ENCODE measurements at regions not wholly inside any gene's neighbourhood (a gene's known extent, or its start where the extent isn't known, plus 50 kb on each side); places are given as distances from the start of the nearest gene placed in this dataset.
A peak's percentile ranks its signal among the peaks of the same experiment; 100 is the strongest.

GRCh38 chr15:77739591-77740378, 107.1 kb upstream of the LINGO1 start:
- no peaks in the 10 kb centered on the region for H3K27me3 ChIP-seq (ENCODE audit: control insufficient read depth, insufficient read depth, low read length)
- H3K36me3 ChIP-seq (ENCODE audit: control insufficient read depth, insufficient read depth, low read length), result no peaks in the 10 kb centered on the region
- H3K9me3 ChIP-seq (ENCODE audit: control insufficient read depth, insufficient read depth, low read length), result no peaks in the 10 kb centered on the region
- H3K27ac ChIP-seq (ENCODE audit: low read length), result no peak overlapping the region
- WGBS (ENCODE audit: insufficient coverage, insufficient read length), result no CpG with 5 or more reads among the region's 4 CpGs
- peaks cover 10% of the 10 kb centered on the region for H3K4me1 ChIP-seq (ENCODE audit: control insufficient read depth, insufficient read depth, low read length)
- peak; percentile 75 for DNase-seq (ENCODE audit: low read depth, low spot score)
- no peak overlapping the region for H3K4me3 ChIP-seq (ENCODE audit: low read length)

DNA sequence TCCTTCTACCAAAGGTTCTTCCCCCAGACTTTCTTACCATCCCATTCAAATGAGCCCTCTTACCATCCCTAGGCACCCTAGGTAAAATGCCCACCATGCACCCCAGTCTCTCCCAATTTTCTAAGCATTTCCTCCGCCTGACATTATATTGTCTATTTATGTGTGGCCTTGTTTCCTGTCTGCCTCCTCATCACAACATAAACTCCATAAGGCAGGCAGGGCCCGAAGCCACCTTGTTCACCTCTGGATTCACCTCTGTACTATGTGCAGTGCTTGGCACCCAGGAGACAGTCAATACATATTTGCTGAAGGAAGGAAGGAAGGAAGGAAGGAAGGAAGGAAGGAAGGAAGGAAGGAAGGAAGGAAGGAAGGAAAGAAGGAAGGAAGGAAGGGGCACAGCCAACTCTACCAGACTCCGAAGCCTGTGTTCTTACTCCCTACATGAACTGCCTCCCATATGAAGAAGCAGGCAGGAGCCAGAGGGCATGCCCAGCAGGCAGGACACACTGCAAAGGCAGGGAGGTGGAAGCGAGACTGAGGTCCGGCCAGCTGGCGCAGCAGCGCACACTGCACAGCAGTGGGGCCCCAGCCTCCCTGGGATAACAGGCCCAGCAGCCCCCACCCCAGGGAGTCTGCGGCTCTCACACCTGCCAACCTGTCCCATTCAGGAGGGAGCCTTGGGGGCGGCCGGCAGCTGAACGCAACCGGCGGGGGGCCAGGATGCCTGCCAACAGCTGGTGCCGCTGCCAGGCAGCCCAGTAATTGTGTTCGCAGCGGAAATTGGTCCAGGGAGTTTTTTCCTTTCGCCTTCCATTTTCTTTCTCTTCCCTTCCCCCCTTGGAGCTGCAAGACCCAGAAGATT, 106.0 kb upstream of the LINGO1 start:
- Histone ChIP-seq H3K36me3 (ENCODE audit: control insufficient read depth, insufficient read depth, low read length) (no peaks in the 10 kb centered on the region), H3K27ac (ENCODE audit: low read length) (no peak overlapping the region), H3K9me3 (ENCODE audit: control insufficient read depth, insufficient read depth, low read length) (no peaks in the 10 kb centered on the region), H3K4me3 (ENCODE audit: low read length) (no peak overlapping the region), H3K27me3 (ENCODE audit: control insufficient read depth, insufficient read depth, low read length) (no peaks in the 10 kb centered on the region), H3K4me1 (ENCODE audit: control insufficient read depth, insufficient read depth, low read length) (peaks cover 10% of the 10 kb centered on the region)
- no CpG with 5 or more reads among the region's 17 CpGs for WGBS (ENCODE audit: insufficient coverage, insufficient read length)
- no peak for DNase-seq (ENCODE audit: low read depth, low spot score)

DNA sequence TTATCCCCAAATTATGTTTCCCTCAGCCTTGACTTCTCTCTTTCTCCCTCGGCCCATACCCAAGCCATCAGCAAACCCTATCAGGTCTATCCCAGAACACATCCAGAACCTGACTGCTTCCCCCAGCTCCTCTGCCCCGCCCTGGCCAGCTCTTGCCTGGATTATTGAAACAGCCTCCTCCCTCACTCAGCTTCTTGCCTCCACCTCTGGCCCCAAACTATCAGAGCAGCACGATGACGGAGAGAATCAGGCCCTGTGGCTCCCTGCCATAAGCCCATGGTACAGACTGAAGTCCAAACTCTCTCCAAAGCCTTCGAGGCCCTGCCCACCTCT, 105.3 kb upstream of the LINGO1 start:
- Histone ChIP-seq H3K4me1 (ENCODE audit: control insufficient read depth, insufficient read depth, low read length) (peaks cover 10% of the 10 kb centered on the region), H3K27me3 (ENCODE audit: control insufficient read depth, insufficient read depth, low read length) (no peaks in the 10 kb centered on the region), H3K4me3 (ENCODE audit: low read length) (no peak overlapping the region), H3K36me3 (ENCODE audit: control insufficient read depth, insufficient read depth, low read length) (no peaks in the 10 kb centered on the region), H3K9me3 (ENCODE audit: control insufficient read depth, insufficient read depth, low read length) (no peaks in the 10 kb centered on the region), H3K27ac (ENCODE audit: low read length) (no peak overlapping the region)
- no peak for DNase-seq (ENCODE audit: low read depth, low spot score)
- WGBS (ENCODE audit: insufficient coverage, insufficient read length), result no CpG with 5 or more reads among the region's 5 CpGs

DNA sequence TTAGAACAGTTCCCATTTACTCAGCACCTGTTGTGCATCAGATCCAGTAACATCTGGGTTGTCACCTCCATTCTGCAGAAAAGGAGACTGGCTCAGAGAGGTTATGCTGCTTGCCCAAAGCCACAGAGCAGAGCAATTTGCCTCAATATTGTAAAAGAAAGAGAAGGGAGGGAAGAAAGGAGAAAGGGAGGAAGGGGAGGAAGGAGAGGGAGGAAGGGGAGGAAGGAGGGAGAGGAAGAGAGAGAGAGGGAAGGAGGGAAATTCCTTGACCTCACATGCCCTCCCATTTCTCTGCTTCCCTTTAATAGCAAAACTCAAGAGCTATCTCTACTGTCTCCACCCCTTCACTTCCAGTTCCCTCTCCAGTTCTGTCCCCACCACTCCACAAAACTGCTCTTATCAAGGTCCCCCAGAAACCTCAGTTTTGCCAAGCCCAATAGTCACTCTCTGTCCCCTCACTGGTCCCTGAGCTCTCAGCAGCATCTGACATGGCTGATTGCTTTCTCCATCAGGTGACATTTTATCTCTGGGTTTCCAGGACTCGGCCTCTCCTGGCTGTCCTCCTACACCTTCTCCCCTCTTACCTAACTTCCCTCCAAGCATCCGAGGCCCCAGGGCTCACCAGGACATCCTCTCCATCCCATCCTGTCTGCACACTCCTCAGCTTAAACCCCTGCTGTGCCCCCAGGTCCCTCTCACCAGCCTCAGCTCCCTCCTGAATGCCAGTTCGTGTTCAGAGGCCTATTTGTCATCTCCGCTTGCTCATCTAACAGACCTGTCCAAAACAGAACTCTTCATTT, 104.7 kb upstream of the LINGO1 start:
- no peak for DNase-seq (ENCODE audit: low read depth, low spot score)
- Histone ChIP-seq H3K27ac (ENCODE audit: low read length) (no peak overlapping the region), H3K27me3 (ENCODE audit: control insufficient read depth, insufficient read depth, low read length) (no peaks in the 10 kb centered on the region), H3K36me3 (ENCODE audit: control insufficient read depth, insufficient read depth, low read length) (no peaks in the 10 kb centered on the region), H3K4me1 (ENCODE audit: control insufficient read depth, insufficient read depth, low read length) (peaks cover 10% of the 10 kb centered on the region), H3K4me3 (ENCODE audit: low read length) (no peak overlapping the region), H3K9me3 (ENCODE audit: control insufficient read depth, insufficient read depth, low read length) (no peaks in the 10 kb centered on the region)
- no CpG with 5 or more reads among the region's 4 CpGs for WGBS (ENCODE audit: insufficient coverage, insufficient read length)

DNA sequence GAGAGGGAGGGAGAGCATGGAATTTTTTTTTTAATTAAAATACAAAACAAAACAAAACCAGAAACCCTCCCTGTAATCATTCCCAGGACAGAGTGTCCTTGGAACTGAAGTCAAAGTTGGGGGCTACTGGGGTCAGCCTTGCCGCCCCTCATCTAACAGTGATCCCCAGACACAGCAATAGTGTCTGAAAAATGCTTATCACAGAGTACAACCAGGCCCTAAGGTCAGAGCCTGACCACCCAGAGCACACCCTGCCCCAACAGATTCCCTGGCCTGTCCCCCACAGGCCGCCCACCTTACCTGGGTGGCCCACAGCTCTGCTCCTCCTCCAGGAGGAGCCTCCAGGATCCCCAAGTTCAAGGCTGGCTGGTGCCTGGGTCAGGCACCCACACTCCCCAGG, 101.6 kb upstream of the LINGO1 start:
- Histone ChIP-seq H3K4me3 (ENCODE audit: low read length) (no peak overlapping the region), H3K27ac (ENCODE audit: low read length) (no peak overlapping the region), H3K9me3 (ENCODE audit: control insufficient read depth, insufficient read depth, low read length) (no peaks in the 10 kb centered on the region), H3K27me3 (ENCODE audit: control insufficient read depth, insufficient read depth, low read length) (no peaks in the 10 kb centered on the region), H3K4me1 (ENCODE audit: control insufficient read depth, insufficient read depth, low read length) (peaks cover 5% of the 10 kb centered on the region; the same call in 1 of the 2 replicates), H3K36me3 (ENCODE audit: control insufficient read depth, insufficient read depth, low read length) (no peaks in the 10 kb centered on the region)
- WGBS (ENCODE audit: insufficient coverage, insufficient read length), result no CpG with 5 or more reads among the region's 2 CpGs
- no peak for DNase-seq (ENCODE audit: low read depth, low spot score)

GRCh38 chr15:77733579-77734300, 101.0 kb upstream of the LINGO1 start:
- Histone ChIP-seq H3K27ac (ENCODE audit: low read length) (no peak overlapping the region), H3K9me3 (ENCODE audit: control insufficient read depth, insufficient read depth, low read length) (no peaks in the 10 kb centered on the region), H3K4me1 (ENCODE audit: control insufficient read depth, insufficient read depth, low read length) (peaks cover 3% of the 10 kb centered on the region; the same call in 1 of the 2 replicates), H3K27me3 (ENCODE audit: control insufficient read depth, insufficient read depth, low read length) (no peaks in the 10 kb centered on the region), H3K36me3 (ENCODE audit: control insufficient read depth, insufficient read depth, low read length) (no peaks in the 10 kb centered on the region), H3K4me3 (ENCODE audit: low read length) (no peak overlapping the region)
- DNase-seq (ENCODE audit: low read depth, low spot score), result no peak
- no CpG with 5 or more reads among the region's 18 CpGs for WGBS (ENCODE audit: insufficient coverage, insufficient read length)

DNA sequence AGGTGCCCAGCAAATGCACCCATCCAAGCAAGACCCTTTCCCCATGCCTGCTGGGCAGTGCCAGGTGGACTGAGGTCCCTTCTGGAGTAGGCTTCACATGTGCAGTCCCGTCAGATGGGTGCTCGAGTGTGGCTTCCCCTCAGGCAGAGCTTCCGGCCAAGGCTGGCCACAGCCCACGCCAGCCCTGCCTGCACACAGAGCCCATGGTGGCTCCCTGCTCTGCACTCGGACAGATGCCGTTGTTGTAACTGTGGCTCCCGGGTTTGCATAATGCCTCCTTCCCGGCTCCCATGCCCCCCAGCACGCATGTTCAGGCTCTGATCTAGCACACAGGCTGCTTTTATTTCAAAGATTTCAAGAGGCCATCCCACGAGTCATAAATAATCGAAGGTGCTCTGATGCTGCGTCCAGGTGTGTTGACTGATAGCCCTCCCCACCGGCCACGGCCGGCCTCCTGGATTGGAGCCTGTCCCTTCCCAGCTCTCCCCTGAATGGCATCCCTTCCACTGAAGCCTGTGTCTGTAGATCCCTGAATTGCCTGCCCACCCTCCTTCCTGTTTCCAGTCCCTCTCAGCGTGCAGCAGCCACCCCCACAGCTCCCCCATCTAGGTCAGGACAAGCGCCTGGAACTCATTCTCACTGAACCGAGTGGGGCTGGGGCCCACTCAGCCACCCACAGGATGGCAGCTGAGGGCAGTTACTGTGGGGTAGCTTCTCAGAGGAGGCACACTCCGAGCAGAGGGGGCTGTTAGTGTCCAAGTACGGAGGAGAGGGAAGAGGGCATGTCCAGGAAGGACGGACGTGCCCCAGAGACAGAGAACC, 100.0 kb upstream of the LINGO1 start:
- WGBS (ENCODE audit: insufficient coverage, insufficient read length), result no CpG with 5 or more reads among the region's 22 CpGs
- DNase-seq (ENCODE audit: low read depth, low spot score), result no peak
- H3K36me3 ChIP-seq (ENCODE audit: control insufficient read depth, insufficient read depth, low read length), result no peaks in the 10 kb centered on the region
- no peaks in the 10 kb centered on the region for H3K27me3 ChIP-seq (ENCODE audit: control insufficient read depth, insufficient read depth, low read length)
- no peaks in the 10 kb centered on the region for H3K9me3 ChIP-seq (ENCODE audit: control insufficient read depth, insufficient read depth, low read length)
- H3K4me1 ChIP-seq (ENCODE audit: control insufficient read depth, insufficient read depth, low read length), result no peaks in the 10 kb centered on the region
- H3K27ac ChIP-seq (ENCODE audit: low read length), result no peak overlapping the region
- H3K4me3 ChIP-seq (ENCODE audit: low read length), result no peak overlapping the region

GRCh38 chr15:77731945-77732344, 99.2 kb upstream of the LINGO1 start:
- Histone ChIP-seq H3K4me3 (ENCODE audit: low read length) (no peak overlapping the region), H3K27me3 (ENCODE audit: control insufficient read depth, insufficient read depth, low read length) (no peaks in the 10 kb centered on the region), H3K4me1 (ENCODE audit: control insufficient read depth, insufficient read depth, low read length) (no peaks in the 10 kb centered on the region), H3K9me3 (ENCODE audit: control insufficient read depth, insufficient read depth, low read length) (no peaks in the 10 kb centered on the region), H3K36me3 (ENCODE audit: control insufficient read depth, insufficient read depth, low read length) (no peaks in the 10 kb centered on the region), H3K27ac (ENCODE audit: low read length) (no peak overlapping the region)
- no peak for DNase-seq (ENCODE audit: low read depth, low spot score)
- no CpG with 5 or more reads among the region's 5 CpGs for WGBS (ENCODE audit: insufficient coverage, insufficient read length)

DNA sequence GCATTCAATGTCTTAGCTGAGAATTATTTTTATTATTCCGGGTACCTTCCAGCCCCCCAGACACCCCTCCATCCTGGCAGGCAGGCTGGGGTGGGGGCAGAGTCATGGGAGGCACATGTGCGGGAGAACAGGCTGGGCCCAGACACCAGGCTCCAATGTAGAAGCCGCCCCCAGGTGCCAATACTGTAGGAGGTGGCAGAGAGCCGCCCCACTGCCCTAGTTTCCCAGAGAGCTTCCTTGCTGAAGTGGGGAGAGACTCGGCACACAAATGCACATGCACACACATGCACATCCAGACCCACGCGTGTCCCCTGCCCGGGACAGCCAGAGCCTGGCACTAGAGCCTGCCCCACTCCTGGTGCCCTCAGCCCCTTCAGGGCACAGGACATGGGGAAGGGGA, 98.4 kb upstream of the LINGO1 start:
- no peaks in the 10 kb centered on the region for H3K36me3 ChIP-seq (ENCODE audit: control insufficient read depth, insufficient read depth, low read length)

More for the DNA sequence above, 98.4 kb upstream of the LINGO1 start:
- DNase-seq (ENCODE audit: low read depth, low spot score), result no peak
- Histone ChIP-seq H3K9me3 (ENCODE audit: control insufficient read depth, insufficient read depth, low read length) (no peaks in the 10 kb centered on the region), H3K27me3 (ENCODE audit: control insufficient read depth, insufficient read depth, low read length) (no peaks in the 10 kb centered on the region), H3K27ac (ENCODE audit: low read length) (no peak overlapping the region), H3K4me1 (ENCODE audit: control insufficient read depth, insufficient read depth, low read length) (no peaks in the 10 kb centered on the region), H3K4me3 (ENCODE audit: low read length) (no peak overlapping the region)
- no CpG with 5 or more reads among the region's 8 CpGs for WGBS (ENCODE audit: insufficient coverage, insufficient read length)

Measured in iPS DF 6.9 (cell line).